ENCODE measurements at regions not wholly inside any gene's neighbourhood (a gene's known extent, or its start where the extent isn't known, plus 50 kb on each side); places are given as distances from the start of the nearest gene placed in this dataset.

- WGBS (ENCODE audit: insufficient coverage), result 97% methylated on average over 3 of the region's 3 CpGs
- Mint-ChIP-seq H3K27ac (no peak overlapping the region), H3K4me1 (no peaks in the 10 kb centered on the region), H3K36me3 (no peaks in the 10 kb centered on the region), H3K9me3 (peaks cover 2% of the 10 kb centered on the region in 2 donors), H3K4me3 (no peak overlapping the region), H3K27me3 (ENCODE audit: low read depth in 2 of 2) (no peaks in the 10 kb centered on the region)
- H3K27me3 ChIP-seq (ENCODE audit: control insufficient read depth, insufficient read depth, low read length), result no peaks in the 10 kb centered on the region
- intact Hi-C loops (cut with micrococcal nuclease), result no loop called here
- ATAC-seq (no peak), DNase-seq (no peak)
- no peak overlapping the region for H3K4me3 ChIP-seq (ENCODE audit: low read length)
- H3K9me3 ChIP-seq (ENCODE audit: control insufficient read depth, insufficient read depth, low read length), result no peaks in the 10 kb centered on the region
- TF ChIP-seq CTCF (IDR thresholded peaks at IDR 0.05), result no peak
- H3K4me1 ChIP-seq (ENCODE audit: control insufficient read depth, insufficient read depth, low read length), result no peaks in the 10 kb centered on the region
- no peaks in the 10 kb centered on the region for H3K36me3 ChIP-seq (ENCODE audit: control insufficient read depth, insufficient read depth, low read length)
- no peak overlapping the region for H3K27ac ChIP-seq (ENCODE audit: low read length)
Measured at GRCh38 chr2:186918495-186918894, 69.5 kb upstream of the ZSWIM2 start.

- 85% methylated on average over 3 of the region's 3 CpGs for WGBS (ENCODE audit: insufficient coverage)
- no peak for DNase-seq
- Histone ChIP-seq H3K4me1 (ENCODE audit: control insufficient read depth, insufficient read depth, low read length) (no peaks in the 10 kb centered on the region), H3K9me3 (ENCODE audit: control insufficient read depth, insufficient read depth, low read length) (no peaks in the 10 kb centered on the region), H3K27me3 (ENCODE audit: control insufficient read depth, insufficient read depth, low read length) (no peaks in the 10 kb centered on the region), H3K4me3 (ENCODE audit: low read length) (no peak overlapping the region), H3K36me3 (ENCODE audit: control insufficient read depth, insufficient read depth, low read length) (no peaks in the 10 kb centered on the region), H3K27ac (ENCODE audit: low read length) (no peak overlapping the region)
- ATAC-seq, result no peak
- no peak for TF ChIP-seq CTCF (IDR thresholded peaks at IDR 0.05)
- no peaks in the 10 kb centered on the region for H3K27me3 Mint-ChIP-seq (ENCODE audit: low read depth in 2 of 2)
- H3K9me3 Mint-ChIP-seq, result peaks cover 2% of the 10 kb centered on the region in 2 donors
- no peak overlapping the region for H3K27ac Mint-ChIP-seq
- no peak overlapping the region for H3K4me3 Mint-ChIP-seq
- intact Hi-C loops (cut with micrococcal nuclease), result no loop called here
- H3K36me3 Mint-ChIP-seq, result no peaks in the 10 kb centered on the region
- no peaks in the 10 kb centered on the region for H3K4me1 Mint-ChIP-seq
Measured at GRCh38 chr2:186917866-186918265, 68.9 kb upstream of the ZSWIM2 start.

GRCh38 chr2:186913870-186914269 lies 64.9 kb upstream of the ZSWIM2 start:
- Histone ChIP-seq H3K9me3 (ENCODE audit: control insufficient read depth, insufficient read depth, low read length) (no peaks in the 10 kb centered on the region), H3K4me3 (ENCODE audit: low read length) (no peak overlapping the region), H3K36me3 (ENCODE audit: control insufficient read depth, insufficient read depth, low read length) (no peaks in the 10 kb centered on the region), H3K27me3 (ENCODE audit: control insufficient read depth, insufficient read depth, low read length) (no peaks in the 10 kb centered on the region), H3K4me1 (ENCODE audit: control insufficient read depth, insufficient read depth, low read length) (no peaks in the 10 kb centered on the region), H3K27ac (ENCODE audit: low read length) (no peak overlapping the region)
- Mint-ChIP-seq H3K27ac (no peak overlapping the region), H3K27me3 (ENCODE audit: low read depth in 2 of 2) (no peaks in the 10 kb centered on the region), H3K36me3 (no peaks in the 10 kb centered on the region), H3K4me3 (no peak overlapping the region), H3K9me3 (peaks cover 0 to 2% of the 10 kb centered on the region in 2 donors), H3K4me1 (no peaks in the 10 kb centered on the region)
- intact Hi-C loops (cut with micrococcal nuclease), result no loop called here
- no peak for TF ChIP-seq CTCF (IDR thresholded peaks at IDR 0.05)
- ATAC-seq, result no peak
- DNase-seq, result no peak
- 46% methylated on average over 5 of the region's 5 CpGs for WGBS (ENCODE audit: insufficient coverage)

GRCh38 chr2:186912979-186913378 lies 64.0 kb upstream of the ZSWIM2 start:
- Mint-ChIP-seq H3K4me3 (no peak overlapping the region), H3K36me3 (no peaks in the 10 kb centered on the region), H3K27me3 (ENCODE audit: low read depth in 2 of 2) (no peaks in the 10 kb centered on the region), H3K4me1 (no peaks in the 10 kb centered on the region), H3K27ac (no peak overlapping the region), H3K9me3 (peaks cover 0 to 2% of the 10 kb centered on the region in 2 donors)
- Histone ChIP-seq H3K27ac (ENCODE audit: low read length) (no peak overlapping the region), H3K27me3 (ENCODE audit: control insufficient read depth, insufficient read depth, low read length) (no peaks in the 10 kb centered on the region), H3K9me3 (ENCODE audit: control insufficient read depth, insufficient read depth, low read length) (no peaks in the 10 kb centered on the region), H3K4me3 (ENCODE audit: low read length) (no peak overlapping the region), H3K36me3 (ENCODE audit: control insufficient read depth, insufficient read depth, low read length) (no peaks in the 10 kb centered on the region), H3K4me1 (ENCODE audit: control insufficient read depth, insufficient read depth, low read length) (no peaks in the 10 kb centered on the region)
- TF ChIP-seq CTCF (IDR thresholded peaks at IDR 0.05), result no peak
- intact Hi-C loops (cut with micrococcal nuclease), result no loop called here
- DNase-seq, result no peak
- ATAC-seq, result no peak
- whole genome bisulfite sequencing (ENCODE audit: insufficient coverage), result 89% methylated on average over 2 of the region's 2 CpGs

All from natural killer cell (primary cell).